Mesendoderm (in vitro differentiated cells): ENCODE measurements at regions not wholly inside any gene's neighbourhood (a gene's known extent, or its start where the extent isn't known, plus 50 kb on each side); places are given as distances from the start of the nearest gene placed in this dataset.

Experiments used
- DNase-seq: peaks from one replicate; pipeline ENCODE4 v3.0.0; 2013
- H2AK5ac ChIP-seq: 2 replicates; pipeline ENCODE4 v1.6.1; 2013; ENCODE audit warnings: low read length, inconsistent platforms
- H2BK120ac ChIP-seq: 2 replicates; pipeline ENCODE4 v1.6.1; 2013; ENCODE audit warnings: low read depth, mild to moderate bottlenecking, low read length, moderate library complexity, mixed read lengths
- H2BK15ac ChIP-seq: replicated peaks from 2 replicates; pipeline ENCODE4 v1.6.1; 2013; ENCODE audit warnings: low read depth, mild to moderate bottlenecking, moderate library complexity
- H2BK5ac ChIP-seq: 2 replicates; pipeline ENCODE4 v1.6.1; 2013; ENCODE audit warnings: low read length, inconsistent platforms
- H3K18ac ChIP-seq: 2 replicates; pipeline ENCODE4 v1.6.1; 2013; ENCODE audit warnings: mild to moderate bottlenecking, low read length, mixed read lengths
- H3K23ac ChIP-seq: one replicate; pipeline ENCODE4 v1.6.1; 2013; ENCODE audit warnings: low read length
- H3K27ac ChIP-seq: 2 replicates; pipeline ENCODE4 v1.5.1; 2013; ENCODE audit warnings: low read depth, mild to moderate bottlenecking, inconsistent platforms, low read length, moderate library complexity
- H3K27me3 ChIP-seq: 2 replicates; pipeline ENCODE4 v1.6.1; 2013; ENCODE audit warnings: low read length, control low read depth, mild to moderate bottlenecking, inconsistent platforms; ENCODE audit not compliant: insufficient read depth, poor library complexity
- H3K36me3 ChIP-seq: 2 replicates; pipeline ENCODE4 v1.6.1; 2013; ENCODE audit warnings: low read length, inconsistent platforms; ENCODE audit not compliant: control insufficient read depth, insufficient read depth
- H3K4ac ChIP-seq: one replicate; pipeline ENCODE4 v1.6.1; 2013; ENCODE audit warnings: low read depth, mild to moderate bottlenecking, low read length, moderate library complexity
- H3K4me1 ChIP-seq: 2 replicates; pipeline ENCODE4 v1.6.1; 2013; ENCODE audit warnings: low read depth, low read length, inconsistent platforms; ENCODE audit not compliant: control insufficient read depth
- H3K4me2 ChIP-seq: 2 replicates; pipeline ENCODE4 v1.6.1; 2013; ENCODE audit warnings: low read length
- H3K4me3 ChIP-seq: 2 replicates; pipeline ENCODE4 v1.5.1; 2013; ENCODE audit warnings: mild to moderate bottlenecking, low read length
- H3K56ac ChIP-seq: one replicate; pipeline ENCODE4 v1.6.1; 2013; ENCODE audit warnings: low read length
- H3K79me1 ChIP-seq: 2 replicates; pipeline ENCODE4 v1.6.1; 2013; ENCODE audit warnings: low read length, inconsistent platforms
- H3K79me2 ChIP-seq: 2 replicates; pipeline ENCODE4 v1.6.1; 2013; ENCODE audit warnings: mild to moderate bottlenecking, low read length; ENCODE audit not compliant: control insufficient read depth, insufficient read depth
- H3K9ac ChIP-seq: 2 replicates; pipeline ENCODE4 v1.6.1; 2013; ENCODE audit warnings: low read length, inconsistent platforms
- H4K5ac ChIP-seq: one replicate; pipeline ENCODE4 v1.6.1; 2013; ENCODE audit warnings: low read length
- H4K8ac ChIP-seq: one replicate; pipeline ENCODE4 v1.6.1; 2013; ENCODE audit warnings: low read depth, mild to moderate bottlenecking, control low read depth, low read length, moderate library complexity
- WGBS: extraction: QIAGEN DNeasy Blood & Tissue Kit; methylation state at CpG from one replicate; pipeline ENCODE4 v1.1.7; 2013; ENCODE audit warnings: low lambda C conversion rate, missing lambda C conversion rate; ENCODE audit not compliant: insufficient coverage; ENCODE audit errors: extremely low coverage; 5-methylcytosine and 5-hydroxymethylcytosine counted together

DNA sequence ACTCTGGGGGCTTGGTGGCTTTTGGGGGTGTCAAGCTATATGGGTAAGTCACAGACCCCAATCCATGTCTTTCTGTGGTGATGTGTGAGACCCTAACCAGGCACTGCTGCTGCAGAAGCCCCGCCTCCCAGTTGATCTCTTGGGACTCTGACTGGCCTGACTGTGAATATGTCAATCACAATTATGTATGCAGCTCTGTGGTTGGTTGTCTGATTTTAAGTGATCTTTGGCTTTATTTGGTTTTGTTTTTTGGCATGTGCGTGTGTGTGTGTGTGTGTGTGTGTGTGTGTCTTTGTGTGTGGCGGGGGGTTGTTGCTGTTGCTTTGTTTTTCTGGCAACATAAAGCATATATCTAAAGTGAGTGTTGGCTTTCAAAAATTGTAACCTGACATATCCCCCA lies 78.5 kb upstream of the GLS start:
- H2BK15ac ChIP-seq = no peak overlapping the region
- DNase-seq = peak; percentile 53
- H3K36me3 ChIP-seq = no peaks in the 10 kb centered on the region
- no peaks in the 10 kb centered on the region for H3K79me1 ChIP-seq
- no peaks in the 10 kb centered on the region for H3K27me3 ChIP-seq
- no peak overlapping the region for H3K4ac ChIP-seq
- H3K9ac ChIP-seq = no peak overlapping the region
- H4K5ac ChIP-seq = no peak overlapping the region
- no peak overlapping the region for H2BK120ac ChIP-seq
- no peaks in the 10 kb centered on the region for H3K79me2 ChIP-seq
- no peak overlapping the region for H3K56ac ChIP-seq
- no CpG with 5 or more reads among the region's 3 CpGs for WGBS
- no peak overlapping the region for H3K27ac ChIP-seq
- no peak overlapping the region for H2BK5ac ChIP-seq
- H3K18ac ChIP-seq = no peak overlapping the region
- no peak overlapping the region for H3K4me2 ChIP-seq
- no peak overlapping the region for H4K8ac ChIP-seq
- H3K4me3 ChIP-seq = no peak overlapping the region
- no peak overlapping the region for H3K23ac ChIP-seq
- no peaks in the 10 kb centered on the region for H3K4me1 ChIP-seq
- H2AK5ac ChIP-seq = no peak overlapping the region

DNA sequence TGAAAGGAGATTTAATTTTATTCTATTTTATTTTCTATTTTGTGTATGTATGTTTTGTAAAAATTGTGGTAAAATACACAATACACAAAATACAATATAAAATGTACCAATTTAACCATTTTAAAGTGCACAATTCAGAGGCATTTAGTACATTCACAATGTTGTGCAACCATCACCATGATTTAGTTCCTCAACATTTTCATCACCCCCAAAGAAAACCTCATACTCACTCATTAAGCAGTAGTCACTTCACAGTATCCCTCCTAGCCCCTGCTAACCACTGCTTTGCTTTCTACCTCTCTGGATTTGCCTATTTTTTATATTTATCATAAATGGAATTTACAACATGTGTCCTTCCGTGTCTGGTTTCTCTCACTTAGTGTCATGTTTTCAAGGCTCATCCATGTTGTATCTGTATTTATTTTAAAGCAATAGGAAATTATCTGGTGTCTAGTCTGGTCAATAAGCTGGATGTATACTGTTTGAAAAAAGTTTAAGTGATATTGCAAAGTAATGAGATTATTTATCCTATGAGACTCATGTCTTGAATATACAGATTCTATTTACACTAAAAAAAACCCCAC lies 77.9 kb upstream of the GLS start:
- H3K4me3 ChIP-seq = no peak overlapping the region
- no peaks in the 10 kb centered on the region for H3K79me2 ChIP-seq
- no peak overlapping the region for H3K56ac ChIP-seq
- no peaks in the 10 kb centered on the region for H3K79me1 ChIP-seq
- no peak overlapping the region for H2BK120ac ChIP-seq
- H2BK5ac ChIP-seq = no peak overlapping the region
- H2AK5ac ChIP-seq = no peak overlapping the region
- H3K4me2 ChIP-seq = no peak overlapping the region
- no peaks in the 10 kb centered on the region for H3K27me3 ChIP-seq
- no peak overlapping the region for H3K27ac ChIP-seq
- no peak for DNase-seq
- H3K18ac ChIP-seq = no peak overlapping the region
- H3K4me1 ChIP-seq = no peaks in the 10 kb centered on the region
- no peak overlapping the region for H4K5ac ChIP-seq
- H3K4ac ChIP-seq = no peak overlapping the region
- H3K9ac ChIP-seq = no peak overlapping the region
- no peak overlapping the region for H2BK15ac ChIP-seq
- WGBS = no CpG with 5 or more reads among the region's 1 CpG
- no peak overlapping the region for H4K8ac ChIP-seq
- H3K23ac ChIP-seq = no peak overlapping the region
- no peaks in the 10 kb centered on the region for H3K36me3 ChIP-seq

DNA sequence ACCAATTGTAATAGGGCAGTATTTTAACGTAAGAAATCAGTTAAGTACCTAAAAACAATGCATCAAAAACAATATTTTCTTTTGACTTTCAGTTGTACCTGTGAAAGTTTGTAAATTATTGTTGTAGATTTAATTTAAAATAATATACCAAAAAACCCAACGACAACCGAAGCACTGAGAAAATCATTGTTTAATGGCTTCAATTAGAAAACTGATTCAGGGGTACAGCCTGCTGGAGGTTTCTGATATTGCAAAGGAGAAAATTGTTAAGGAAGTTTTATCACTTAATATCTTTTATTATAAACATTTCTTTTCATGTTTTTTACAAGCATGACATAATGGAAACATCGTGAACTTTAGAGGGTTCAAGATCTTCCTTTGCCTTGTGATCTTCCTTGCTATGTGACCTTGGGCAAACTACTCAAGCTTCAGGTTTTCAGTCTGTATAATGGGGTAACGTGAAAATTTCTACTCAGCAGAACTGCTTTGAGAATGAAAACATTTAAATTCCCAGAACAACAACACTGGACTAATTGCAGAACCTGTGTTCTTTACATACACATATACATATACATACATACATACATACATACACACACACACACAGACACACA lies 76.3 kb upstream of the GLS start:
- Histone ChIP-seq H2BK15ac (no peak overlapping the region), H4K5ac (no peak overlapping the region), H3K27me3 (no peaks in the 10 kb centered on the region), H3K4me2 (no peak overlapping the region), H3K4ac (no peak overlapping the region), H2AK5ac (no peak overlapping the region), H3K79me1 (no peaks in the 10 kb centered on the region), H3K4me3 (no peak overlapping the region), H3K4me1 (no peaks in the 10 kb centered on the region), H3K79me2 (no peaks in the 10 kb centered on the region), H3K23ac (no peak overlapping the region), H3K18ac (no peak overlapping the region), H3K9ac (no peak overlapping the region), H3K36me3 (no peaks in the 10 kb centered on the region), H3K56ac (no peak overlapping the region), H3K27ac (no peak overlapping the region), H2BK120ac (no peak overlapping the region), H4K8ac (no peak overlapping the region), H2BK5ac (no peak overlapping the region)
- DNase-seq = no peak
- WGBS = no CpG with 5 or more reads among the region's 5 CpGs

DNA sequence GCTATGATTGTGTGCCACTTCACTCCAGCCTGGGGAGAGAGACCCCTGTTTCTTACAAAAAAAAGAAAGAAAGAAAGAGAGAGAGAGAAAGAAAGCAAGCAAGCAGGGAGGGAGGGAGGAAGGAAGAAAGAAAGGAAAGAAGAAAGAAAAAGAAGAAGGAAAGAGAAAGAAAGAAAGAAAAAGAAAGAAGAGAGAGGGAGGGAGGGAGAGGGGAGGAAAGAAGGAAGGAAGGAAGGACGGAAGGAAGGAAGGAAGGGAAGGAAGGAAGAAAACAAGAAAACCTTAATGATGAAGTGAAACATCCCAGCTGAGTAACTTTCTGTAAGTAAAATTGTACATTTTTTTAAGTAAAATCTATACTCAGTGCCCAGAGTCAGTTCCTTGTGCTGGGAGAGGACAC lies 75.5 kb upstream of the GLS start:
- Histone ChIP-seq H4K5ac (no peak overlapping the region), H3K27ac (no peak overlapping the region), H3K4me1 (no peaks in the 10 kb centered on the region), H2BK5ac (no peak overlapping the region), H3K9ac (no peak overlapping the region), H3K79me2 (no peaks in the 10 kb centered on the region), H2AK5ac (no peak overlapping the region), H2BK15ac (no peak overlapping the region), H4K8ac (no peak overlapping the region), H3K79me1 (no peaks in the 10 kb centered on the region), H3K4me3 (no peak overlapping the region), H3K56ac (no peak overlapping the region), H3K18ac (no peak overlapping the region), H3K23ac (no peak overlapping the region), H3K36me3 (no peaks in the 10 kb centered on the region), H3K27me3 (no peaks in the 10 kb centered on the region), H3K4me2 (no peak overlapping the region), H2BK120ac (no peak overlapping the region), H3K4ac (no peak overlapping the region)
- WGBS = no CpG with 5 or more reads among the region's 1 CpG
- DNase-seq = no peak

DNA sequence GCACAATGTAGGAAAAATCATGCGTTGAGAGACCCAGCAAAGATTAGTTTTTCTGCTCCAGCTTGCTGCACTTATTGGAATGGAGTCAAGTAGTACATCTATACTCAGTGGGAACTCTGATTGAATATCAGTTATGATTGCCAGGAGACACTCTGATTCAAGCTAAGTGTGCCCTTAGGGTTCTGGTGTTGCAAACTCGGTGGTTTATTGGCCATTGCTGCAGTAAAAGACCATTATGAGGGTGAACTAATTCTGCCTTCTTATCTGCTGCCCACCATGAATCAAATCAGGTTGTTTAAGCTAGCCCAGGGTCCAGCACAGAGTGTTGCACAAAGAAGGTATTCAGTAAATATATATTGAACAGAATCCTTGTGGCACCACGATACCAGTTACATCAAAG lies 74.8 kb upstream of the GLS start:
- Histone ChIP-seq H3K56ac (no peak overlapping the region), H2BK5ac (no peak overlapping the region), H3K4me2 (no peak overlapping the region), H4K5ac (no peak overlapping the region), H3K27ac (no peak overlapping the region), H3K23ac (no peak overlapping the region), H2BK15ac (no peak overlapping the region), H3K79me2 (no peaks in the 10 kb centered on the region), H3K18ac (no peak overlapping the region), H2AK5ac (no peak overlapping the region), H3K4me1 (no peaks in the 10 kb centered on the region), H3K4ac (no peak overlapping the region), H3K4me3 (no peak overlapping the region), H3K79me1 (no peaks in the 10 kb centered on the region), H4K8ac (no peak overlapping the region), H3K27me3 (no peaks in the 10 kb centered on the region), H3K9ac (no peak overlapping the region), H2BK120ac (no peak overlapping the region), H3K36me3 (no peaks in the 10 kb centered on the region)
- no peak for DNase-seq
- WGBS = no CpG with 5 or more reads among the region's 3 CpGs

DNA sequence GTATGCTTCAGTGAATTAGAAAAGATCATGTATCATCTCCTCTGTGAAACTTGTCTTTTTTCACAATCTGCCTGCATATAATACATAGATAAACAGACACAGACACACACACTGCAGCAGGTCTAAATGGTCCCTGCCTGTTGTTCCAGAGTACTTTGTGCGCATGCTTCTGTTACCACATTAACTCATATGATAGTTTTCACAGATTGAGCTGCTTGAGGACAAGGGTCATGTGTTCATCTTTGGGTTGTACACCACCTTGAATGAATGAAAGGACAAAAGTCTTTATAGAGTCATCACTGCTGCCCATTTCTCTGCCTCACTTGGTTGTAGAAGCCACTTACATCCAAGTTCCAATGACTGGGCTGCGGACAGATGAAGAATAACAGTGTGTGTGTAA lies 72.7 kb upstream of the GLS start:
- Histone ChIP-seq H3K4ac (no peak overlapping the region), H3K27me3 (no peaks in the 10 kb centered on the region), H3K56ac (no peak overlapping the region), H2BK120ac (no peak overlapping the region), H3K4me2 (no peak overlapping the region), H3K4me3 (no peak overlapping the region), H3K79me2 (no peaks in the 10 kb centered on the region), H3K23ac (no peak overlapping the region), H2AK5ac (no peak overlapping the region), H3K79me1 (no peaks in the 10 kb centered on the region), H3K27ac (no peak overlapping the region), H2BK15ac (no peak overlapping the region), H4K8ac (no peak overlapping the region), H3K36me3 (no peaks in the 10 kb centered on the region), H3K9ac (no peak overlapping the region), H3K18ac (no peak overlapping the region), H2BK5ac (no peak overlapping the region), H3K4me1 (no peaks in the 10 kb centered on the region), H4K5ac (no peak overlapping the region)
- no peak for DNase-seq
- WGBS = no CpG with 5 or more reads among the region's 2 CpGs
